ENCODE measurements at regions not wholly inside any gene's neighbourhood (a gene's known extent, or its start where the extent isn't known, plus 50 kb on each side); places are given as distances from the start of the nearest gene placed in this dataset.

DNA sequence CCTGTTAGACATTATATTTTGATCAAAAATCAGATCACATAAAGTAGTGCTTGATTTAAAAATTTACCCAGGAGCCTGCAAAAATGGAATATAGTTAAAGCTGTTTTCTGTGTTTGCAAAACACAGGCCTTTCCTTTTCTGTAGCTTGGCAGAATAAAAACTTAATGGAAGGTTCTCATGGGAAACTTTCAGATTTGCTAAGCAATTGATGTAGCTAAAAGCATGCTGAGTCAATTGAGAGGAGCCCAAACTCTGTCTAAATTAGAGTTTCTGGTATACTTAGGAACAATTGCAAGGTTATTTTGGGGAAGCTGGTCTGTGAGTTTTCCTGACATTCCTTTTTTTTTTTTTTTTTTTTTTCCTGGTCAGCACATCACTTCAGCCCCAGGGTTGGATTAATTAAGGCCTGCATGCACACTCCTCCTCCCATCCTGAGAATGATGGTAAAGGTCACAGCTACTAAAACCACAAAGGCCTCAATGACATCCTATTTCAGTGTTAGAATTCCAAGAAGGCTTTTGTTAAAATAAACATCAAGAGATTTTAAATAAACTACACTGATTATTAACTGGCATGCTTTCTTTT lies 608.7 kb downstream of the PLPP3 start:
- Histone ChIP-seq H3K4me3 (ENCODE audit: low read depth, low read length, poor library complexity, severe bottlenecking) (no peak overlapping the region), H3K9ac (ENCODE audit: low read length) (no peak overlapping the region), H3K9me3 (ENCODE audit: low read length) (no peaks in the 10 kb centered on the region), H2AFZ (ENCODE audit: low read length) (no peak overlapping the region), H3K9me2 (ENCODE audit: low read depth, low read length) (no peaks in the 10 kb centered on the region), H3K4me2 (ENCODE audit: low read length) (no peak overlapping the region), H3K79me2 (ENCODE audit: insufficient read depth, low read length) (no peaks in the 10 kb centered on the region), H3K27me3 (ENCODE audit: insufficient read depth, low read length) (no peaks in the 10 kb centered on the region), H3F3A (ENCODE audit: insufficient read depth, low read length) (no peaks in the 10 kb centered on the region), H3K27ac (ENCODE audit: low read depth, low read length, poor library complexity, severe bottlenecking) (no peak overlapping the region), H3K36me3 (ENCODE audit: insufficient read depth, low read length) (no peaks in the 10 kb centered on the region), H3K4me1 (ENCODE audit: insufficient read depth, low read length, severe bottlenecking) (no peaks in the 10 kb centered on the region), H4K20me1 (ENCODE audit: insufficient read depth, low read length) (no peaks in the 10 kb centered on the region)
- TF ChIP-seq, protein P1, sequence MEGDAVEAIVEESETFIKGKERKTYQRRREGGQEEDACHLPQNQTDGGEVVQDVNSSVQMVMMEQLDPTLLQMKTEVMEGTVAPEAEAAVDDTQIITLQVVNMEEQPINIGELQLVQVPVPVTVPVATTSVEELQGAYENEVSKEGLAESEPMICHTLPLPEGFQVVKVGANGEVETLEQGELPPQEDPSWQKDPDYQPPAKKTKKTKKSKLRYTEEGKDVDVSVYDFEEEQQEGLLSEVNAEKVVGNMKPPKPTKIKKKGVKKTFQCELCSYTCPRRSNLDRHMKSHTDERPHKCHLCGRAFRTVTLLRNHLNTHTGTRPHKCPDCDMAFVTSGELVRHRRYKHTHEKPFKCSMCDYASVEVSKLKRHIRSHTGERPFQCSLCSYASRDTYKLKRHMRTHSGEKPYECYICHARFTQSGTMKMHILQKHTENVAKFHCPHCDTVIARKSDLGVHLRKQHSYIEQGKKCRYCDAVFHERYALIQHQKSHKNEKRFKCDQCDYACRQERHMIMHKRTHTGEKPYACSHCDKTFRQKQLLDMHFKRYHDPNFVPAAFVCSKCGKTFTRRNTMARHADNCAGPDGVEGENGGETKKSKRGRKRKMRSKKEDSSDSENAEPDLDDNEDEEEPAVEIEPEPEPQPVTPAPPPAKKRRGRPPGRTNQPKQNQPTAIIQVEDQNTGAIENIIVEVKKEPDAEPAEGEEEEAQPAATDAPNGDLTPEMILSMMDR (IDR thresholded peaks at IDR 0.05; ENCODE audit: low read length) = no peak
- TF ChIP-seq EZH2 (IDR thresholded peaks at IDR 0.05; ENCODE audit: borderline replicate concordance, low read length) = no peak

DNA sequence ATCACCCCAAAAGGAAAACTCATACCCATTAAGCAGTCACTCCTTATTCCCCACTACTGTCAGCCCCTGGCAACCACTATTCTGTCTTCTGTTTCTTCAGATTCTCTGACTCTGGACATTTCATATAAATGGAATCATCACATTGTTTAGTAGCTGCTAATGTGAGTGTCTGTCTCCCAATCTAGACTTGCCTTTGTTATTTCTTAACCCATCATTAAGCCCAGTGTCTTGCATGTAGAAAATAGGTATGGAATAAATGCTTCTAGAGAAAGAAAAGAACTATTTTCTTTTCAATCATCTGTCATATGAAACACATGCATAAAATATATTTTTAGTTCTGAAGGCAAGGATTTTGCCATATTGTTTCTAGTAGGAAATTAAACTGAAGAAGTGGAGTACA lies 610.0 kb downstream of the PLPP3 start:
- no peak for TF ChIP-seq EZH2 (IDR thresholded peaks at IDR 0.05; ENCODE audit: borderline replicate concordance, low read length)
- TF ChIP-seq, protein P1 (IDR thresholded peaks at IDR 0.05; ENCODE audit: low read length) = no peak
- no peak overlapping the region for H3K9ac ChIP-seq (ENCODE audit: low read length)
- no peak overlapping the region for H3K4me2 ChIP-seq (ENCODE audit: low read length)
- H3K27me3 ChIP-seq (ENCODE audit: insufficient read depth, low read length) = no peaks in the 10 kb centered on the region
- H3K4me1 ChIP-seq (ENCODE audit: insufficient read depth, low read length, severe bottlenecking) = no peaks in the 10 kb centered on the region
- H2AFZ ChIP-seq (ENCODE audit: low read length) = no peak overlapping the region
- no peak overlapping the region for H3K27ac ChIP-seq (ENCODE audit: low read depth, low read length, poor library complexity, severe bottlenecking)
- H4K20me1 ChIP-seq (ENCODE audit: insufficient read depth, low read length) = no peaks in the 10 kb centered on the region
- H3K36me3 ChIP-seq (ENCODE audit: insufficient read depth, low read length) = no peaks in the 10 kb centered on the region
- no peaks in the 10 kb centered on the region for H3K9me2 ChIP-seq (ENCODE audit: low read depth, low read length)
- no peak overlapping the region for H3K4me3 ChIP-seq (ENCODE audit: low read depth, low read length, poor library complexity, severe bottlenecking)
- H3K9me3 ChIP-seq (ENCODE audit: low read length) = no peaks in the 10 kb centered on the region
- H3K79me2 ChIP-seq (ENCODE audit: insufficient read depth, low read length) = no peaks in the 10 kb centered on the region
- H3F3A ChIP-seq (ENCODE audit: insufficient read depth, low read length) = no peaks in the 10 kb centered on the region

DNA sequence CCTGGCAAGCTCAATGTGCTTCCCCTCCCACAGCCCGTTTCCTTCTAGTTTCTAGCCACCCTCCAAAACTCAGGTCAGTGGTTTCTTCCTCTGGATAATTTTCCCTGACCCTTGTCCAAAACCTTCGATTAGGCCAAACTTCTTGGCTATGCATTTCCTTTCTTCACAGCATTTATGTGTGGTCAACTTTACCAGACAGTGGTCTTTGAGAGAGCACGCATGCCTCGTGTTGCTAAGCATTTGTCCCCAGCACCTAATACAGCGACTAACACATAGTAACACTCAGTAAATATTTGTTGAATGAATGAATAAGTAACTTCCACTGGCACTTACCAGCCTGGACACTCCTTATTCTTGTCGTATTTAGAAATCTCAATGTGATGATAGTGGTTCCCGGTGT lies 610.7 kb downstream of the PLPP3 start:
- Histone ChIP-seq H3K9me2 (ENCODE audit: low read depth, low read length) (no peaks in the 10 kb centered on the region), H3K27ac (ENCODE audit: low read depth, low read length, poor library complexity, severe bottlenecking) (no peak overlapping the region), H3K79me2 (ENCODE audit: insufficient read depth, low read length) (no peaks in the 10 kb centered on the region), H3K4me1 (ENCODE audit: insufficient read depth, low read length, severe bottlenecking) (no peaks in the 10 kb centered on the region), H3K4me3 (ENCODE audit: low read depth, low read length, poor library complexity, severe bottlenecking) (no peak overlapping the region), H3K36me3 (ENCODE audit: insufficient read depth, low read length) (no peaks in the 10 kb centered on the region), H3K9ac (ENCODE audit: low read length) (no peak overlapping the region), H4K20me1 (ENCODE audit: insufficient read depth, low read length) (no peaks in the 10 kb centered on the region), H3K9me3 (ENCODE audit: low read length) (no peaks in the 10 kb centered on the region), H3K27me3 (ENCODE audit: insufficient read depth, low read length) (no peaks in the 10 kb centered on the region), H3K4me2 (ENCODE audit: low read length) (no peak overlapping the region), H2AFZ (ENCODE audit: low read length) (no peak overlapping the region), H3F3A (ENCODE audit: insufficient read depth, low read length) (no peaks in the 10 kb centered on the region)
- no peak for TF ChIP-seq EZH2 (IDR thresholded peaks at IDR 0.05; ENCODE audit: borderline replicate concordance, low read length)
- TF ChIP-seq, protein P1 (IDR thresholded peaks at IDR 0.05; ENCODE audit: low read length) = no peak
